Activated B cell treated with CpG ODN at 0.5 μM for 24 hours (primary cell): ENCODE measurements at regions not wholly inside any gene's neighbourhood (a gene's known extent, or its start where the extent isn't known, plus 50 kb on each side); places are given as distances from the start of the nearest gene placed in this dataset.

Source experiments
- ATAC-seq: fragments of 200-7000 bp; cut with Tn5 transposase; one replicate; pipeline ENCODE4 v1.10.0; 2021; ENCODE audit warnings: low read depth, mild to moderate bottlenecking, moderate library complexity
- CTCF ChIA-PET: fragments of 350-600 bp; sonication (Branson Sonifier 250); formaldehyde crosslinking; loops from one replicate; lab custom pipeline; 2021; ENCODE audit warnings: antibody characterized with exemption; lab: Charles Lee
- POLR2A ChIA-PET: fragments of 350-600 bp; sonication (Branson Sonifier 250); formaldehyde crosslinking; loops from one replicate; lab custom pipeline; 2021; ENCODE audit warnings: antibody characterized with exemption; lab: Charles Lee
- DNase-seq: peaks from one replicate; pipeline ENCODE4 v3.0.0; 2022
- H3K27ac Mint-ChIP-seq: one replicate; pipeline ENCODE4 v1.8.0; 2020; ENCODE audit warnings: mixed read lengths
- H3K27me3 Mint-ChIP-seq: one replicate; pipeline ENCODE4 v1.8.0; 2021; ENCODE audit warnings: mixed read lengths
- H3K36me3 Mint-ChIP-seq: one replicate; pipeline ENCODE4 v1.8.0; 2021; ENCODE audit warnings: low read depth, mixed read lengths
- H3K4me1 Mint-ChIP-seq: one replicate; pipeline ENCODE4 v1.8.0; 2021; ENCODE audit warnings: mixed read lengths
- H3K4me3 Mint-ChIP-seq: one replicate; pipeline ENCODE4 v1.8.0; 2020; ENCODE audit warnings: mild to moderate bottlenecking, mixed read lengths
- H3K9me3 Mint-ChIP-seq: one replicate; pipeline ENCODE4 v1.8.0; 2020; ENCODE audit warnings: mixed read lengths
- CTCF ChIP-seq: fragments of 200-600 bp; IDR thresholded peaks from one replicate; pipeline ENCODE4 v1.8.0; 2022; ENCODE audit warnings: antibody characterized with exemption, mild to moderate bottlenecking
- intact Hi-C: fragments of 100-400 bp; cut with micrococcal nuclease; formaldehyde crosslinking; loops from one replicate; pipeline ENCODE4 v1.15.1; 2024

- ChIA-PET POLR2A (no interaction called here), CTCF (no interaction called here)
- no peaks in the 10 kb centered on the region for H3K27me3 Mint-ChIP-seq
Measured at GRCh38 chrX:122517786-122518185, 666.3 kb upstream of the GRIA3 start.

GRCh38 chrX:122545778-122546177 is 638.3 kb upstream of the GRIA3 start:
- TF ChIP-seq CTCF = no peak
- Mint-ChIP-seq H3K27ac (no peak overlapping the region), H3K36me3 (no peaks in the 10 kb centered on the region), H3K9me3 (no peaks in the 10 kb centered on the region), H3K4me3 (no peak overlapping the region), H3K27me3 (no peaks in the 10 kb centered on the region), H3K4me1 (no peaks in the 10 kb centered on the region)
- no peak for ATAC-seq
- no peak for DNase-seq
- ChIA-PET CTCF (no interaction called here), POLR2A (no interaction called here)
- intact Hi-C loops = no loop called here

More at GRCh38 chrX:122517786-122518185, 666.3 kb upstream of the GRIA3 start:
- H3K27ac Mint-ChIP-seq = no peak overlapping the region
- ATAC-seq = no peak
- intact Hi-C loops = no loop called here
- TF ChIP-seq CTCF = no peak
- H3K36me3 Mint-ChIP-seq = no peaks in the 10 kb centered on the region
- no peak overlapping the region for H3K4me3 Mint-ChIP-seq
- no peaks in the 10 kb centered on the region for H3K4me1 Mint-ChIP-seq
- DNase-seq = no peak
- H3K9me3 Mint-ChIP-seq = no peaks in the 10 kb centered on the region

GRCh38 chrX:122546269-122546668 is 637.8 kb upstream of the GRIA3 start:
- no peak overlapping the region for H3K4me3 Mint-ChIP-seq
- H3K9me3 Mint-ChIP-seq = no peaks in the 10 kb centered on the region
- no peak for TF ChIP-seq CTCF
- POLR2A ChIA-PET = no interaction called here
- CTCF ChIA-PET = no interaction called here
- ATAC-seq (no peak), DNase-seq (no peak)
- no peak overlapping the region for H3K27ac Mint-ChIP-seq
- intact Hi-C loops = no loop called here
- H3K36me3 Mint-ChIP-seq = no peaks in the 10 kb centered on the region
- H3K27me3 Mint-ChIP-seq = no peaks in the 10 kb centered on the region
- no peaks in the 10 kb centered on the region for H3K4me1 Mint-ChIP-seq

GRCh38 chrX:122552286-122552800 is 631.7 kb upstream of the GRIA3 start:
- no peak for TF ChIP-seq CTCF
- H3K4me1 Mint-ChIP-seq = no peaks in the 10 kb centered on the region
- no peak overlapping the region for H3K27ac Mint-ChIP-seq
- no peak for ATAC-seq
- H3K27me3 Mint-ChIP-seq = no peaks in the 10 kb centered on the region
- H3K4me3 Mint-ChIP-seq = no peak overlapping the region
- DNase-seq = no peak
- POLR2A ChIA-PET = no interaction called here
- H3K36me3 Mint-ChIP-seq = no peaks in the 10 kb centered on the region
- H3K9me3 Mint-ChIP-seq = peaks cover 2% of the 10 kb centered on the region
- CTCF ChIA-PET = no interaction called here
- intact Hi-C loops = no loop called here

GRCh38 chrX:122555925-122556324 is 628.2 kb upstream of the GRIA3 start:
- DNase-seq (no peak), ATAC-seq (no peak)
- intact Hi-C loops = no loop called here
- Mint-ChIP-seq H3K27me3 (no peaks in the 10 kb centered on the region), H3K9me3 (peaks cover 2% of the 10 kb centered on the region), H3K27ac (no peak overlapping the region), H3K4me3 (no peak overlapping the region), H3K36me3 (no peaks in the 10 kb centered on the region), H3K4me1 (no peaks in the 10 kb centered on the region)
- ChIA-PET CTCF (no interaction called here), POLR2A (no interaction called here)
- no peak for TF ChIP-seq CTCF
